Cardiac fibroblast (primary cell): ENCODE measurements at regions not wholly inside any gene's neighbourhood (a gene's known extent, or its start where the extent isn't known, plus 50 kb on each side); places are given as distances from the start of the nearest gene placed in this dataset.
"Not testable (repeated sequence)": the region's sequence is repeated elsewhere in the genome, so short reads cannot be mapped to it uniquely, and the experiment has no call there.

ENCODE experiments used
- DNase-seq, 2 donors: peaks; one replicate each; pipeline versions ENCODE4 v3.0.0 to v3.0.0-alpha.2; 2010; ENCODE audit warnings: low read depth in 2 of 2
- H3K4me3 ChIP-seq, 2 donors: replicated peaks in 1 of 2; 1 replicate in 1 of 2; 2 replicates in 1 of 2; pipeline ENCODE4 v1.5.1; 2011; ENCODE audit warnings: low read depth in 2 of 2, low read length in 2 of 2, mild to moderate bottlenecking in 2 of 2, moderate library complexity in 1 of 2
- TF ChIP-seq, protein P1 (sequence below): IDR thresholded peaks from one replicate; pipeline ENCODE4 v1.5.1; 2011; ENCODE audit warnings: low read depth, mild to moderate bottlenecking, low read length, inconsistent platforms

DNA sequence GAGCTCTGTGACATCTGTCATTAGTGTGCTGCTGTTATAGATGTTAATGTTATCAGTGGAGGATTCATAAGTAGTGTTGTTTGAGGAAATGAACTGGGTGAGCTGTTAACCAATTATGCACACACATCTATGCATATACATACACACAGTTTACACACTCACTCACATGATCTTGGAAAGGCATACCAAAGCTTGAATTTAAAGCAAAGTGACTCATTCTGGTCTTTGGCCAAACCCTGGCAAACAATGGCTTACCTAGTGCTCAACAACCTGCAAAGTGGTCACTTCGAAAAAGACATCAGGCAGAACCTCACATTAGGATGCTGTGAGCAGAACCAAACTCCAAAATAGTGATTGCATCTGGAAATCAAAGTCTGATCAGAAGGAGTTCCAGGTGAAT lies 1037.3 kb upstream of the CDH6 start:
- H3K4me3 ChIP-seq: no peak overlapping the region
- TF ChIP-seq, protein P1, sequence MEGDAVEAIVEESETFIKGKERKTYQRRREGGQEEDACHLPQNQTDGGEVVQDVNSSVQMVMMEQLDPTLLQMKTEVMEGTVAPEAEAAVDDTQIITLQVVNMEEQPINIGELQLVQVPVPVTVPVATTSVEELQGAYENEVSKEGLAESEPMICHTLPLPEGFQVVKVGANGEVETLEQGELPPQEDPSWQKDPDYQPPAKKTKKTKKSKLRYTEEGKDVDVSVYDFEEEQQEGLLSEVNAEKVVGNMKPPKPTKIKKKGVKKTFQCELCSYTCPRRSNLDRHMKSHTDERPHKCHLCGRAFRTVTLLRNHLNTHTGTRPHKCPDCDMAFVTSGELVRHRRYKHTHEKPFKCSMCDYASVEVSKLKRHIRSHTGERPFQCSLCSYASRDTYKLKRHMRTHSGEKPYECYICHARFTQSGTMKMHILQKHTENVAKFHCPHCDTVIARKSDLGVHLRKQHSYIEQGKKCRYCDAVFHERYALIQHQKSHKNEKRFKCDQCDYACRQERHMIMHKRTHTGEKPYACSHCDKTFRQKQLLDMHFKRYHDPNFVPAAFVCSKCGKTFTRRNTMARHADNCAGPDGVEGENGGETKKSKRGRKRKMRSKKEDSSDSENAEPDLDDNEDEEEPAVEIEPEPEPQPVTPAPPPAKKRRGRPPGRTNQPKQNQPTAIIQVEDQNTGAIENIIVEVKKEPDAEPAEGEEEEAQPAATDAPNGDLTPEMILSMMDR: no peak
- no peak for DNase-seq

DNA sequence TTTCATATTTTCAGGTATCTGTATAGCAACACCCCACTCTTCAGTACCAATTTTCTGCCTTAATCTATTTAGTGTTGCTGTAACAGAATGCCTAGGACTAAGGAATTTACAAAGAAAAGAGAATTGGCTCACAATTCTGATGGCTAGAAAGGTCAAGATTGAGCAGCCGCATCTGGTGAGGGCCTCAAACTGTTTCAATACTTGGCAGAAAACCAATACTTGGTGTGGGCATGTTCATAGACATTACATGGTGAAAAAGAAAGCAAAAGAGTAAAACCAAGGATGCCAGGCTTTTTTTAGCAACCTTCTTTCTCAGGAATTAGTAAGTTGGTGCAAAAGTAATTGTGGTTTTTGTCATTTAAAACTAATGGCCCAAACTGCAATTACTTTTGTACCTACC lies 1041.1 kb upstream of the CDH6 start:
- DNase-seq: no peak
- TF ChIP-seq, protein P1: no peak

GRCh38 chr5:30150231-30150630 lies 1043.3 kb upstream of the CDH6 start:
- TF ChIP-seq, protein P1: no peak
- no peak for DNase-seq
- H3K4me3 ChIP-seq: no peak overlapping the region

More for the DNA sequence above, 1041.1 kb upstream of the CDH6 start:
- no peak overlapping the region for H3K4me3 ChIP-seq

GRCh38 chr5:30149526-30149925 lies 1044.0 kb upstream of the CDH6 start:
- H3K4me3 ChIP-seq: no peak overlapping the region
- TF ChIP-seq, protein P1: no peak
- no peak for DNase-seq

- TF ChIP-seq, protein P1: no peak
These were observed 1045.5 kb upstream of the CDH6 start for GRCh38 chr5:30147976-30148375.

DNA sequence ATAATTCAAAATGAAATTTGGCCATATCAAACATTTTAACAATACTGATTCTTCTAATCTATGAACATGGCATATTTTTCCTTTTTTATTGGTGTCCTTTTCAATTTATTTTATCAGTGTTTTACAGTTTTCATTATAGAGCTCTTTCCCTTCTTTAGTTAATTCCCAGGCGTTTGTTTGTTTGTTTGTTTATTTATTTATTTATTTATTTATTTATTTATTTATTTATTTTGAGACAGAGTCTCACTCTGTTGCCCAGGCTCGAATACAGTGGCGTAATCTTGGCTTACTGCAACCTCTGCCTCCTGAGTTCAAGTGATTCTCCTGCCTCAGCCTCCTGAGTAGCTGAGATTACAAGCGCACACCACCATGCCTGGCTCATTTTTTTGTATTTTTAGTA lies 1049.4 kb upstream of the CDH6 start:
- not testable (repeated sequence) for H3K4me3 ChIP-seq, DNase-seq

More at GRCh38 chr5:30147976-30148375, 1045.5 kb upstream of the CDH6 start:
- no peak overlapping the region for H3K4me3 ChIP-seq
- no peak for DNase-seq

DNA sequence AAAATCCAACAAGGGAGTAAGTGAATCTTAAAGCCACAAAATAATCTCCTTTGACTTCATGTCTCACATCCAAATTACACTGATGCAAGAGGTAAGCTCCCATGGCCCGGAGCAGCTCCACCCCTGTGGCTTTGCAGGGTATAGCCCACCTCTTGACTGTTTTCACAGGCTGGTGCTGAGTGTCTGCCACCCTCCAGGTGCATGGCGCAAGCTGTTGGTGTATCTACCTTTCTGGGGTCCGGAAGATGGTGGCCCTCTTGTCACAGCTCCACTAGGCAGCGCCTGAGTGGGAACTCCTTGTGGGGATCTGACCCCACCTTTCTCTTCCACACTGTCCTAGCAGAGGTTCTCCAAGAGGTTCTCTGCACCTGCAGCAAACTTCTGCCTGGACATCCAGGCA lies 1051.1 kb upstream of the CDH6 start:
- no peak overlapping the region for H3K4me3 ChIP-seq
- TF ChIP-seq, protein P1: no peak
- DNase-seq: no peak
